HG03064 (cell line): ENCODE measurements at regions not wholly inside any gene's neighbourhood (a gene's known extent, or its start where the extent isn't known, plus 50 kb on each side); places are given as distances from the start of the nearest gene placed in this dataset.

Experiments
- ATAC-seq: cut with Tn5 transposase; IDR thresholded peaks from one replicate; pipeline ENCODE4 v1.9.1; 2021; ENCODE audit warnings: low read depth; ENCODE audit not compliant: unreplicated experiment

DNA sequence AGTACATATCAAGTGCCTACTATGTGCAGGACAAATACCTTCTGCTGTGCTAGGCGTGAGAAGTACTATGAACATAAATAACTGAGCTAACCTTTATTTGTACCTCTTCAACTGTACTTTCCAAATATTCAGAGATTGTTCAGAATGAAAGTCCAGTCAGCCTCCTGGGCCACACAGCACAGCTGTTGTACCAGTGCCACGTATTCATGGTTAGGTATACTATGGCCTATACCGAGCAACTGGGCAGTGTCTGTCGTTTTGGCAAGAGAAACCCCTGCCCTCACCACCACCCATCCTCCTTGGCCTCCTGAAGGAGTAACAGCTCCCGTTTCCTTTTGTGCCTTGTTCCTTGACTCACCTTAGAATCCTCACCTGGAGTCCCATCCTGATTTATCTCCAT lies 53.0 kb downstream of the RASSF10 start:
- no peak for ATAC-seq

DNA sequence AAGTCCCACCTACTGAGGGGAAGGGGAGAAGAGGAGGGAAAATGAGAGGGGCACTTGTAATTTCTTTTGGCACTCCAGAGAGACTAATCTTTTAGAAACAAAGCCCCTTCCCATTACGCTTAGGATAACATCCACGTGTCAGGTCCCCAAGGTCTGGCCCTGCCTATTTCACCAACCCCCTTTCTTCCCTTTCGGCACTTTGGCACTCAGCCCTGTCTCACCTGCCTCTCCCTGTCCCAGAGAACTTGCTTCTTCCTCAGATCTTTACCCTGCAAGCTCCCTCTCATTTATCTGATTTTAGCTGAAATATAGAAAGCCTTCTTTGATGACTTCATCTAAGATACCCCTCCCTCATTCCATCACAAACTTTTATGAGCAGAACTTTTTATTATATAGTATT lies 55.5 kb downstream of the RASSF10 start:
- ATAC-seq: no peak

DNA sequence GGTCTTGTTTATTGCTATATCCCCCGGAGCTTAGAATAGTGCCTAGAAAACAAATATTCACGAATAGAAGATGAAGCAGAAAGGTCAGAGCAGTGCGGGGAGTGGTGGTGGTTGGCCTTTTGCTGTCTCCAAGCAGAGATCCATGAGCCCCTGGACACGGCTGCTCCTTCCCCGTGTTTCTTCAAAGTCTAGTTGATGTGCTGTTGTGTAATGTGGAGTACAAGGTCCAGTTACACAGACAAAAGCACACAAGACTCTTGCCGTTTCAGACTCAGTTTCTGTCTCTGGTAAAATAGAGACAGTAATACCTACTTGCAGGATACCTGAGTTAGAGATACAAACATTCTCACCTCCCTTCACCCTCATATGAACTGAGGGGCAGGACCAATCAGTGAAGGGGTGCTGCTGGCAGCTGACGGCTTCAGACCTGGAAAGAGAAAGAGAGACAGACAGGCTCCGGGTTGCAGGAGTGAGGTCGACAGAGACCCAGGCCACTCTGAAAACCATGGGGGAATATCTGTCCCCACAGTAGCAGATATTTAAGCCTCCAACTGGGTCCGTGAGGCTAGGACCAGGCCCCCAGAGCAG lies 56.2 kb downstream of the RASSF10 start:
- no peak for ATAC-seq

DNA sequence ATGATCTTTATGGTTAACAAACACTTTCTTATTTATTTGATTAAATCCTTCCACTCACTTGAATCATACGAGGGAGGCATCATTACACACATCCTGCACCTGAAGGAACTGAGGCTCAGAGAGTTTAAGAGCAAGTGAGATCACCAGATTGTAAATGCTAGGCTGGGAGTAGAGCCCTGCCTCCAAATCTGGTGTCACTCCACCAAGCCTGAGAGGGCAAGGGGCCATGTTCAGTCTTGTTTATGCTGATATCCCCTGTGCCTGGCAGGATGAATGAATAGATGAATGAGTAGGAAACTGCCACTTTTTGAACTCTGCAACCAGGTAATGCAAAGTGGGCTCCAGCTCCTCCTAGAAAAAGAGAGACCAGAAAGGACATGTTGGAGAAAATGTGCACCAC lies 59.1 kb downstream of the RASSF10 start:
- no peak for ATAC-seq

DNA sequence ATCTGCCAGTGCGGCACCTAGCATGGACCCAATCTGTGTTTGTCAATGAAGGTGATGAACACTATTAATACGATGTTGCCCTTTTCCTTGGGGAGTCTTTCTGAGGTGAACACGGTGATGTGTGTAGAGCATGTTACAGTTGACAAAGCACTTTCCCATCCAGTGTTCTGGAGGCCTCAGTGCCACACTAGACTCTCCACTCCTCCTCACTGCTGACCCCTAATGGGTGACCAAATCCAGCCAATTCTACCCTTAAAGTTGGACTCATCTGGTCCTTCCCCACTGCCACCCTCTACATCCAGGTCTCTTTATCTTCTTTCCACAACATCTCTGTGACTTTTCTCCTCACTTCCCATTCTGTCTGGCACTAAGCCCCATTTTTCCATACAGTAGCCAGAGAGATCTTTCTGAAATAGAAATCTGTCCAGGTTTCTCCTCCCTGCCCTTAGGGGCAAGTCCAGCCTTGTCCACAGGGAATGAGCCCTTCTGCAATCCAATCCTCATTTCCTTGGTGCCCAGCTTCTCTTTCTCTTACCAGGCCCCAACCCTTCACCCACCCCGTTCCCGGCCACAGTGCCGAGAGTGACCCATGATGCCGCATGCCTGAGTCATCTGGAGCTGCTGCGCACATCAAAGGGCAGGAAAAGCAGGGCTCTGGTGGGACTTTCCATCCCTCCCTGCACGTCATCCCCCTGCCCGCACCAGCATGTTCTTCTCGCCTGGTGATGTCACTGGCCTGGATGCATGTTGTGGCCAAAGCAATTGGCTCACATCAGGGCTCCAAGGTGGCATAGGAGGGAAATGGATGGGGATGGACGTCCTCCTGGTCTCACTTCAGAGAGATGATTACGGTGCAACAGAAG lies 64.2 kb downstream of the RASSF10 start:
- no peak for ATAC-seq

DNA sequence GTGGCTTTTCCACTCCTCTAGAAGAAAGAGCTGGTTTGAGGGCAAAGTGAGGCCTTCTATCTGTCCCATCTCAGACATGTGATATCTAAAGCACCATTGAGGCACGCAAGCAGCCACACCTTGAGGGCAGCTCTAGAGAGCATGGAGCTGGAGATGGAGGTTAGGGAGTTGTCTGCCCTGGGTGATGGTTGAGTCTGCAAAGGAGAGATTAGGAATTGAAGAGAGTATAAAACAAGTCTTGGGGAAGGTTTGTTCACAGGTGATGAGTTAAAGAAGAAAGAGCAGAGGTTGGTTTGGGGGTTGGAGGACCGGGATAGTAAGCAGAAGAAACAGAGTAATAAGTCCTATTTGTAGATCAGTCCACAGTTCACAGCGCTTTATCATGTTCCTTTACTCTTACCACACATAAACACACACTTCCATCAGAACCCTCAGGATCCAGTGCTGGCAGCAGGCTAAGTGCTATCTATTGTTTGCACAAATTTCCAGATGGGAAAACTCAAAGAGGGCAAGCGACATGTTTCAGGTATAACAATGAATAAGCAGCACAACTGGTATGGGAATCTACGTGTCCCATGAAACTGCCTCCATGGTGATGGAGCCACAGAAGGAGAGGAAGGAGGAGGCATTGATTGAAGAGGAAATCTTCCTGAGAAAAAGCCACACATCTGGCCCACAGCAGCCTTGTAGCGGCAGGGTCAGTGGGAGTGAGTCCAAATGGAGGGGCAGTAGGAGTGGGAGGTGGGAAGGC lies 65.8 kb downstream of the RASSF10 start:
- ATAC-seq: no peak

DNA sequence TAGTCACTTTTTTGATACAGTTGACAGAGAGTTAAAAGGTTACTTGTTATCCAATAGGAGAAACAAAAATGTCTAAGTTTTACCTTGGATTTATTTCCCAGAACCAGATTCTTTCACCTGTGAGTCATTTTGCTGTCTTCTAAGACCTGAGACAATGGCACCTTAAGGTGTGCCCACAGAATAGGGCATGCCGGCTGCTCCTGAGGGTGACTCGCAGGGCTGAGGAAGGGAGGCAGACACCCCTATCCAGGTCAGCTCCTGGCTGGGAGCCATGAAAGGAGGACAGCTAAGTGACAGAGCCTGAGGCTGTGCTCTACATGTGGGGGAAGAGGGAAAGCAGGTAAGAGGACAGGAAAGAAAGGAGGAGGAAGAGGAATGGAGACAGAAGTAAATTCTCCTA lies 67.8 kb downstream of the RASSF10 start:
- no peak for ATAC-seq

DNA sequence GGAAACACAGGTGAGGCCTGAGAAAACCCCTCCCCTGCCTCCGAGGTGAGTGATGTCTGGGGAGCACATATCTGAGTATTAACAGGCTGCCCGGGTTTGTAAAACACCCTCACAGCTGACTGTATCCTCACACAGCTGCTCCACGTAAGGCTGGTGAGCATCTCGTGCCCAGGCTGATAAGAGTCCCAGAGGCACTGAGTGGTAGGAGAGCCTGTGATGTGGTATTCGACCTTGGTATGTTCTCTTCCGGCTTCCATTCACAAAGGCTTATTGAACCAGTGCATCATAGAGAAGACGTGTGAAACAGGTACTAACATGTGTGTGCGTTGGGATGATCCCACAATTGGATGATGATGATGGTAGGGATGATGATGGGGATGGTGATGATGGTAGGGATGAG lies 71.7 kb downstream of the RASSF10 start:
- ATAC-seq: no peak

DNA sequence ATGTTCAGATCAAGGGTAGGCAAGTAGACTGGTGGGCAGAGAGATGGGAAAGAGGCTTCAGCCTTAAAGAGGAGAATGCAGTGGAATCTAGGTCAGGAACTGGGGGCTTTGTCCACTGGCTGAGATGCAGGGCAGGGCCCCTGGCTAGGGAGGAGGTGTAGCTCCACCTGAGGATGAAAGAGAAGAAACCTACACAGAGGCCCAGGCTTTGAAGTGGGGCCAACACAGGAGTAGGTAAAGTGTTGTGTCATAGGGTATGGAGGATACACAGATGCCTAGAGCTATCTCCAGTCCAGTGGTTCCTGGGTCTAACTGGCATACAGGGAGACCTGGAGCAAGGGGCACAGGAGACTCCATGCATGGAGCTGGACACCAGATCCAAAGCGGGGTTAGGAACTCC lies 73.5 kb downstream of the RASSF10 start:
- ATAC-seq: no peak

DNA sequence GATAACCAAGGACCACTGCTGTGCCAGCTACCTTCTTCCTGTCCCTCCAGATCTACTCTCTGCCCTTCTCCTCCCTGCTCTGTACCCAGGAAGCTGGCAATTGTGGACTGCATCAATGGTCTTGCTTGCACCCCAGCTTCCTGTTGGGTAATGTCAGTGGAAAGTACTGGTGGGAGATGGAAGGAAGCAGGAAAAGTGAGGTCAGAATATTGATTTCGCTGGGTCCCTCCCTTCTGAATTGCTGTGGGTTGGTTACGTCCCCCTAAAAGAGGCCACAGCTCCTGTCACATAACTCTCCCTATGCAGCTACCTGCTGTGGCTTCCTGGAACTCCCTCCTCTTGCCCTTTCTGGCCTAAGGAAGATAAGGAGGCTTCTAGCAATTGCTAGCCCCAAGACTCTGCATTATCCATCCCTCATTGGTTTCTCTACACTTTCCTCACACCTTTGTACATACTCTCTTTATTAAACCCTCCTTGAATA lies 81.2 kb downstream of the RASSF10 start:
- no peak for ATAC-seq

DNA sequence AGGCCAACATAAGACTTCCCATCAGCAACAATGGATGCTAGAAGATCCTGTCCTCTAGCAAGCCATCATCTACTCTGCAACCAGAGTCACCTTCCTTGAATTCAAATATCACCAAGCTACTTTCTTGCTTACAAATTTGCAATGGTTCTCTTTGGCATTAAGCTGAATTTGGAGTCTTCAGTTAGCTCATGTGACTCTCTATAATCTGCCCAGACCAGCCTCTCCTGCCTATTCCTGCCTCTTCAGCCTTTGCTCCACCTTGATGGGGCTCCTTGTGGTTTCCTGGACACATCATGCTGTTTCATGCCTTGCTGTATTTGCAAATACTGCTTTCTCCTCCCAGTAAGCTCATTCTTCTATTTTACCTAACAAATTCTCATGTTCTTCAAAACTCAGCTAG lies 82.3 kb downstream of the RASSF10 start:
- no peak for ATAC-seq

DNA sequence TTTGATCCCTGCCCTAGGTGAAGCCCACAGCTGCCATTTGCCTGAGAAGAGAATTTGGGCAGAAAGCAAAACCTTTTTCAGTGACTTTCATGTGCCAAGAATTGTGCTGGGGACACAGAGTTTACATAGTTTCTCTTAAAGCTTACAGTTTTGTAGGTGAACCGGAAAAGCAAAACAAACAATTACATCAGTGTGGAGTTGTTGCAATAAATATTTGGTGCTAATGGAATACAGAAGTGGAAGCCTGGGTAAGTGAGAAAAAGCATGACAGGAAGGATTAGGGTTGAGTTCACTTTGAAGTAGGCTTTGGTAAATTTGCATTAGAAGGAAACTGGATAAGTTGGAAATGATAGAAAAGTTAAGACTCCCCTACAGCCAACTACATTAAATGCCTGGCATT lies 82.7 kb downstream of the RASSF10 start:
- no peak for ATAC-seq

DNA sequence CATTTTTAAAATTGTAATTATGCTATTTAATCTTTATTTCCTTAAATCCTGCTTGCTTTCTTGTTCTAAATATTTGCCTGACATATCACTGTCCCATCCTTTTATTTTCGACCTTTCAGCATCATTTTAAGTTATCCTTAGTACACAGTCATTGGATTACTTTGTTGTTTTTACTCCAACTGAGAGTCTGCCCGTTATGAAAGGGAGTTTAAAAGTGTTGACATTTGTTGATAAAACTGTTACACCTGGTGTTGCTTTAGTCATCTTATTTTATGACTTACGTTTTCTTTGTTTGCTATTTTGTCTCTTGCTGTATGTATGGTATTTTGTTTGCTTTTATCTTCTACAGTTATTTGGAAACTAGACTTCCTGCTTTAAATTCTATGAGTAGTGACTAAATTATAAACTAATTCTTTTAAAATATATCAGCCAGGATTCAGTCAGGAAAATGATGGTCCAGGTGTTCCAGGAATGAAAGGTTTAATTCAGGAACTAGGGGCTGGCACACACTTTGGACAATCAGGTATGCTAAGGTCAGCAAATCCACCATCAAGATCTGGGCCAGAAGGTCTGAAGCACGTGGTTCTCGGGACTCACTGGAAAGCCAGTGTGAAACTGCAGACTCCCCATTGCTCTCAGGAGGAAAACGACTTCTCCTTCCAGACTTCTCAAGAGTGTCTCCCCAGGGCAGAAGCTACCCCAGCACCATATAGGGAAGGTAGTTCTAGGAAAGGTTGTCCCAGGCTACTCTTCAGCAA lies 86.0 kb downstream of the RASSF10 start:
- no peak for ATAC-seq

DNA sequence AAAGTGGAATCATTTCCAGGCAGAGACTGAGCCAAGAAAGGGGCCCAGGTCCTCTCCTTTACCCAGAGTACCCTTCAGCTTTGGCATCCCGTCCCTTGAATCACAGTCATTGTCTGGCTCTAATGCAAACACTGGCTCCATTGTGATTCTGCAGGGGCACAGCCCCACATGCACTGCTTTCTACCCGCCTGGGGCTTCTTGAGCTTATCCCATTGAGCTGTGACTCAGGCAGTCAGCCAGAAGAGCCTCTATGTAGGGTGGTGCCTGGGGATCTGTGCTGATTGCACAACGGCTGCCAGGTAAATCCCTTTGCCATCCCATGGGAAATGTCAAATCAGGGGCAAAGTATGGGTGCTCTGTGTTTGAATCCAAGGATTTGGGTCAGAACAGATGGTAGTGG lies 88.9 kb downstream of the RASSF10 start:
- ATAC-seq: no peak

DNA sequence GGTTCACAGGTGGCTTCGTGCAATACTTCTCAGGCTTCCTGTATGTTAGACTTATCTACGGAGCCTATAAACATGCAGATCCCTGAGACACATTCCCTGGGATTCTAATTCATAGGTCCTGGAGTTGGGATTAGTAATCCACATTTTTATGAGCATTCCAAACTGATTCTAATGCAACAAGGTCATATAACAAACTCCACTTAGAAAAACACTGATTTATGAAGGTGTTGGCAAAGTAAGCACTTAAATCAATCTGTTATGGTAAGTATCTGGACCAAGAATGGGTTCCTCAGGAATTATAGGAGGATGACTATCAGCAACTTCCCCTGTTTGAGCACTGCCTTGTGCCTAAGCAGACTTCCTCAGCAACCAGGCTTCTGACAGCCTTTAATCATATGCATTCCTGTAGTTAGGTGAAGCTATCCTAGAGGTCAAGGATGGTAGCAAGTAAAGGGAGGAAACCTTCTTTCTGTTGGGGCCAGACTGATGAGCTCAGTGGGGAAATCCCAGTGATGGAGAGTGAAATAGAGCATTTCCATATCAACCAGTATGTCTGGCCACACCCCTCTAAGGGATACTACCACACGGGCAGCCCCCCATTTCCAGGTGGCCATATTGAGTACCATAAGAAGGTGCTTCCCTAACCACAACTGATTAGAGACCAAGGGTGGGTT lies 89.6 kb downstream of the RASSF10 start:
- ATAC-seq: no peak

DNA sequence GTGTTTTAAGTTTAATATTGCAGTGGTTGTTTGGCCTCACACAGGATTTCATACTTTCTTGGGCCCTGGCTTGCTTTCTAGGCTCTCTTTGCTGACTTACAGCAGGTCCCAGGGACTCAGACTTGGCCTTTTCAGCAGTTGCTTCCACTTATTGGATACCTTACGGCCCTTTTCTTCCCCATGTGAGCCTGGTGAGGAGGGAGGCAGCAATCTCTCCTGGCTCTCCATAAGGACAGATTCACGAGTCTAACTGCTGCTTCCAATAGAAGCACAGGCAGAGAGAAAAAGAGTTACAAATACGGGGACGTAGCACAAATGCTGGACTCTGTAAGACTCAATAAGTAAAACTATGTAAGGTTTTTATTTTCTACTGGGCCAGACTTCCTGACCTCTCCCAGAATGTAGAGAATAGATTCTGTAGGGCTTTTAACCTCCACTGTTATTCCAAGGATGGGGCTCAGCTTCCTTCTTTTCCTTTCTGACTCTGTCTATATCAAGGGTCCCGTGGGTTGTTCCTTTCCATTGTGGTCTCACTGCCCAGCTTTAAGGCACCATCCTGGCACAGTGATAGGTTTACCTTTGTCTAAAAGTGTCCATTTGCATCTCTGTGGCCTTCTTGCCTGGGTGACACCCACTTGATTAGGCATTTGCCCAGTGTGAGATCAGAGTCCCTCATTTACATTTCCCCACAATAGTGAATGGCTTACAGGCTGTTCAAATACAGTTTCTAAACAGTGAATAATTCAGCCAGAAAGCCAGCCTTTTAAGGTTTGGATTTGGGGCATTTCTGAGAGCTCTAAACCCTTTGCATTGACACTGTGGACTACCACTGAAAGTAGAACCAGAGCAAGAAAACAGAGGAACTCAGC lies 92.8 kb downstream of the RASSF10 start:
- ATAC-seq: no peak

DNA sequence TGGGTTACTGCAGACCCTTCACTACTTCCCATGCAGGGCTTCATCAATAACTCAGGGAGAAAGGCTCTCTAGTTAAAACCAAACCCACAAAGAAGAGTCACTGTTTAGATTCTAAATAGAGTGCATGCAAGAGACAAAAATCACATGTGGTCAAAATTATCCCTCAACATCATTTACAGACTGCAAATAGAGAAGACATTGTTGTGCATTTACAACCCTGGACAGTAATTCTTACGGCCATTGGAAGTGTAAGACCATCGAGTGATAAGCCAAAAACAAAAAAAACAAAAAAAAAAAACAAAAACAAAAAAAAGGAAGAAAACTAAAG lies 93.4 kb downstream of the RASSF10 start:
- ATAC-seq: no peak

DNA sequence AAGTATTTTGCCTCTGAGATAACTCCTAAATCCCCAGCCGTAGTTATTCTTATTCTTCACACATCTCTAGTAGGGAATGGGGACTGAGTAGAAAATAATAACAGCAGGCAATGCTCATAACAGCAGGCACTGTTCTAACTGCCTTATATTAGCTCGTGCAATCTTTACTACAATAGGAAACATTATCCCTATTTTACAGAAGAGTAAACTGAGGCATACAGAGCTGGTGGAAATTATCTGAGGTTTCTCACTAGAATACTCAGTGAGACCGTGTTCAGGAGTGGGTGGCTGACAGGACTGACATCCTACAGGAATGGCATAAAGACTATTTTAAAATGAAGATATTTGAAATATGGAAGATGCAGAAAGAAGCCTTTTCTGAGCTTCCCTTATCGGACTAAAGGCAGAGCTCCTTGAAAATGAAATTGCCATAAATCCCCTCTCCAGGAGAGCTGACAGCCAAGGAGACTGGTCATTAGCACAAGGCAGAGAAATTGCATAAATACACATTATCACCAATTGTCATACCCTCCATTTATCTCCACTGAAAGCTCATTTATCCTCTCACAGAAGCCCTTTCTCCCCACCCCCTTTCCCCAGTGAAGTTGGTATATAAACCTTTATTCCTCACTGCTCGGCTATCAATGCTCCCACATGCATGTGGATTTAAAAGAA lies 93.9 kb downstream of the RASSF10 start:
- no peak for ATAC-seq

DNA sequence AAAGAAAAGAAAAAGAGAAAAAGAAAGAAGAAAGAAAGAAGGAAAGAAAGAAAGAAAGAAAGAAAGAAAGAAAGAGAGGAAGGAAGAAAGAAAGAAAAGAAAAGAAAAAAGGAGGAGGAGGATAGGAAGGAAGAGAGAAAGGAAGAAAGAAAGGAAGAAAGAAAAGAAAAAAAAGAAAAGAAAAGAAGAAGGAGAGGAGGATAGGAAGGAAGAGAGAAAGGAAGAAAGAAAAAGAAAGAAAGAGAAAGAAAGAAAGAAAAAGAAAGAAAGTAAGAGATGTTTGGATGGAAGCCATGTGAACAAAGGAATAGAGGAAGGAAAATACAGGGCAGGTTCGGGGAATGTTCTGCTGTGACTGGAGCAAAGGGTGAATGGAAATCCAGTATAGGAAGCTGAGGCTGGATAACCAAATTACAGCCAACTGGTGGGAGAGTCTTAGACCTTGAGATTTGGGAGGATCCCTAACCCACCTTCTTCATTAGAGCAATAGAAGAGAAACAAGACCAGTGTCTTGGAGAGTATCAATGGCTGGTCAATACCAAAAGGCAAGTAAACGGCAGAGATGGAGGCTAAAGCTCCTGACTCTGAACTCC lies 94.9 kb downstream of the RASSF10 start:
- ATAC-seq: no peak
